Testis (tissue), 2 donors: ENCODE measurements at regions not wholly inside any gene's neighbourhood (a gene's known extent, or its start where the extent isn't known, plus 50 kb on each side); places are given as distances from the start of the nearest gene placed in this dataset.

Experiments used
- DNase-seq: peaks from one replicate; pipeline ENCODE4 v3.0.0-alpha.2; 2019
- H3K27ac ChIP-seq, 2 donors: fragments of 200-600 bp; sonication (generic); one replicate each; pipeline ENCODE4 v1.5.1; 2019
- H3K27me3 ChIP-seq: fragments of 200-600 bp; sonication (generic); one replicate; pipeline ENCODE4 v1.5.1; 2019
- H3K36me3 ChIP-seq: fragments of 200-600 bp; sonication (generic); one replicate; pipeline ENCODE4 v1.5.1; 2017; ENCODE audit warnings: low read depth; ENCODE audit errors: missing control alignments
- H3K4me1 ChIP-seq: fragments of 200-600 bp; sonication (generic); one replicate; pipeline ENCODE4 v1.5.1; 2019
- H3K4me3 ChIP-seq, 2 donors: fragments of 200-600 bp; sonication (generic); one replicate each; pipeline ENCODE4 v1.5.1; 2017 to 2019
- H3K9me3 ChIP-seq: fragments of 200-600 bp; sonication (generic); one replicate; pipeline ENCODE4 v1.5.1; 2017
- POLR2A ChIP-seq: fragments of 450-650 bp; IDR thresholded peaks from one replicate; pipeline ENCODE4 v1.6.1; 2017; ENCODE audit warnings: antibody characterized with exemption, mild to moderate bottlenecking, moderate library complexity
- WGBS, 2 donors: methylation state at CpG; one replicate each; pipeline ENCODE4 v1.1.5; 2018; 5-methylcytosine and 5-hydroxymethylcytosine counted together
- intact Hi-C: fragments of 100-400 bp; cut with DNase I; formaldehyde crosslinking; loops from one replicate; pipeline ENCODE4 v1.15.1; 2023; ENCODE audit warnings: low total_unique reads
- TF ChIP-seq, protein P1 (sequence below), 3 experiments: fragments of 450-650 bp in 2 of 3; fragments of 200-600 bp in 1 of 3; sonication (generic) in 1 of 3; IDR thresholded peaks; one replicate each; pipeline ENCODE4 v1.5.1; 2016 to 2019; ENCODE audit warnings: antibody characterized with exemption in 3 of 3, mild to moderate bottlenecking in 2 of 3, moderate library complexity in 1 of 3

DNA sequence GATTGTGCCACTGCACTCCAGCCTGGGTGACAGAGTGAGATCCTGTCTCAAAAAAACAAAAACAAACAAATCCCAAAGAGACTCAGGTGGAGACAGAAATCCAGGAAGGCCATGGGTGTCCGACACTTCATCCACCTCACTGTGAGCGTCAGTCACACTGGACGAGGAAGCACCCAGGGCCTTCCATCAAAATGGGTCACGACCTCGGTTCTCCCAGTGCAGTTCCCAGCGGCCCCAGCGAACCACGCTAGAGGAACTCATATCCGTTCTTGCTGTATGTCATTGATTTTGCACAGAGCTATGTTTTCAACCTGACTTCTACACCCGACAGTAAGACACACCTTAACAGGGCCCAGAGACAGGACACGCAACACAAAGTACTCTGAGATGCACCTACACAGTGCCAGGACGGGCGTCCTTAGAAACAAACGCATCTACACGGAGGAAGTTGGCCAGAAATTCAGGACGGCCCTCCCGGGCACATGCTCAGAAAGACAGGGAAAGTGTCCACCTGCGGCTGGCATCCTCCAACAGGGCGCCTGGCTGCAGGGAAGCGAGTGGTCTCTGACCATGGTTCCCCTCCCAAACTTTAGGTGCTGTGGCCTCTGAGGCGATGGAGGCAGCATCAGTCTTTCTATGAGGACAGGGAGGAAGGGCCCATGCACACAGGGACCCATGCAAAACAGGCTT, 410.5 kb downstream of the CTTN start:
- TF ChIP-seq, protein P1, sequence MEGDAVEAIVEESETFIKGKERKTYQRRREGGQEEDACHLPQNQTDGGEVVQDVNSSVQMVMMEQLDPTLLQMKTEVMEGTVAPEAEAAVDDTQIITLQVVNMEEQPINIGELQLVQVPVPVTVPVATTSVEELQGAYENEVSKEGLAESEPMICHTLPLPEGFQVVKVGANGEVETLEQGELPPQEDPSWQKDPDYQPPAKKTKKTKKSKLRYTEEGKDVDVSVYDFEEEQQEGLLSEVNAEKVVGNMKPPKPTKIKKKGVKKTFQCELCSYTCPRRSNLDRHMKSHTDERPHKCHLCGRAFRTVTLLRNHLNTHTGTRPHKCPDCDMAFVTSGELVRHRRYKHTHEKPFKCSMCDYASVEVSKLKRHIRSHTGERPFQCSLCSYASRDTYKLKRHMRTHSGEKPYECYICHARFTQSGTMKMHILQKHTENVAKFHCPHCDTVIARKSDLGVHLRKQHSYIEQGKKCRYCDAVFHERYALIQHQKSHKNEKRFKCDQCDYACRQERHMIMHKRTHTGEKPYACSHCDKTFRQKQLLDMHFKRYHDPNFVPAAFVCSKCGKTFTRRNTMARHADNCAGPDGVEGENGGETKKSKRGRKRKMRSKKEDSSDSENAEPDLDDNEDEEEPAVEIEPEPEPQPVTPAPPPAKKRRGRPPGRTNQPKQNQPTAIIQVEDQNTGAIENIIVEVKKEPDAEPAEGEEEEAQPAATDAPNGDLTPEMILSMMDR (IDR thresholded peaks at IDR 0.05), result no peak
- no peak for TF ChIP-seq POLR2A
- intact Hi-C loops, result no loop called here
- Histone ChIP-seq H3K4me1 (peaks cover 4% of the 10 kb centered on the region), H3K36me3 (no peaks in the 10 kb centered on the region), H3K27ac (no peak overlapping the region), H3K27me3 (no peaks in the 10 kb centered on the region), H3K4me3 (no peak overlapping the region), H3K9me3 (no peaks in the 10 kb centered on the region)
- WGBS, 2 donors, result 94 to 95% methylated on average over 21 of the region's 21 CpGs
- no peak for DNase-seq

DNA sequence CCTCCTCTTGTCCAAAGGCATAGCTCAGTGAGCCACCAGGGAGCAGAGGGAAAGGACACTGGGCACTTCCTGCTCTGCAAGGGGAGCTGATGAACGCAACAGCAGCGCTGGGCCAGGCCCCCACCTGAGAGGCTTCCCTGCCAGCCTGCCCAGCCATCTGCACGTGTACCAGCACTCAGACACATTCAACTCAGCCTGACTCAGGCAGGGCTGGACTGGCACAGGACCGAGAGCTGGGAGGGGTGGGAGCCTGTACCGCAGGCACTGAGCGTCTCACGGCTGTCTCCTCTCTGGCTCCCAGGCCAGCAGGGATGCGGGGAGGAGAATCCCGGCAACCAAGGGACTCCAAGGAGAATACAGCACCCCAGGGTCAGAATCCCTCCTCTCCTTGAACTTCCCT, 411.8 kb downstream of the CTTN start:
- H3K27ac ChIP-seq, result no peak overlapping the region
- H3K4me3 ChIP-seq, result no peak overlapping the region
- H3K36me3 ChIP-seq, result no peaks in the 10 kb centered on the region
- no peaks in the 10 kb centered on the region for H3K9me3 ChIP-seq
- intact Hi-C loops, result no loop called here
- TF ChIP-seq POLR2A, result no peak
- TF ChIP-seq, protein P1 (IDR thresholded peaks at IDR 0.05), result no peak
- H3K4me1 ChIP-seq, result no peaks in the 10 kb centered on the region
- DNase-seq, result no peak
- H3K27me3 ChIP-seq, result no peaks in the 10 kb centered on the region
- WGBS, 2 donors, result 90 to 97% methylated on average over 8 to 9 of the region's 9 CpGs

DNA sequence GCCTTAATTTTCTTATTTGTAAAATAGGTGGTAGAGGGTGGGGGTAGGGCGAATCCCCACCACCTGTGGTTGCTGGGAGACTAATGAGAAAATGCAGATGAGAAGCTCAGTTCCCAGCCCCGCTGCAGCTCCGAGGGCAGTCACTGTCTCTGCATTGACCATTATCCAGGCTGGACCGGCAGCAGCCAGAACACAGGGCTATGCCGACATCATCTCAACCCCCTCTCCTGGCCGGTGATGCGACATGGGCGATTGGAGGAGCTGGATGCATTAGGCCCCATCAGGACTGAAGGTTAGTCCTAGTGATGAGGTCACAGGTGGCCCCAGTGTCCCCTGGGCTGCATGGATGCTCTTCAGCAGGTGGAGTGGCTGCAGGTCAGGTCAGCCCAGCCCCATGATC, 412.4 kb downstream of the CTTN start:
- no peak overlapping the region for H3K27ac ChIP-seq
- WGBS, 2 donors, result 93 to 100% methylated on average over 1 to 8 of the region's 8 CpGs
- H3K9me3 ChIP-seq, result no peaks in the 10 kb centered on the region
- no peaks in the 10 kb centered on the region for H3K4me1 ChIP-seq
- TF ChIP-seq, protein P1 (IDR thresholded peaks at IDR 0.05), result no peak
- TF ChIP-seq POLR2A, result no peak
- H3K27me3 ChIP-seq, result no peaks in the 10 kb centered on the region
- no peak for DNase-seq
- intact Hi-C loops, result no loop called here
- H3K36me3 ChIP-seq, result no peaks in the 10 kb centered on the region
- H3K4me3 ChIP-seq, result no peak overlapping the region

DNA sequence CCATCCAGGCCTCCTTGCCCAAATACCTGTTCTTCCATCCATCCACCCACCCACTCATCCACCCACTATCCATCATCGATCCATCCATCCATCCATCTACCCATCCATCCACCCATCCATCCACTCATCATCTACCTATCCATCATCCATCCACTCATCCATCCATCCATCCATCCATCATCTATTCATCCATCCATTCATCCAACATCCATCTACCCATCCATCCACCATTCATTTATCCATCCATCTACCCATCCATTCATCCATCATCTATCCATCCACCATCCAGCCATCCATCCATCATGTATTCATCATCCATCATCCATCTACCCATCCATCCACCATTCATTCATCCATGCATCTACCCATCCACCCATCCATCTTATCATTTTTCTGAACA, 413.2 kb downstream of the CTTN start:
- no peak overlapping the region for H3K27ac ChIP-seq
- no peaks in the 10 kb centered on the region for H3K9me3 ChIP-seq
- H3K4me1 ChIP-seq, result no peaks in the 10 kb centered on the region
- H3K4me3 ChIP-seq, result no peak overlapping the region
- 93 to 95% methylated on average over 1 of the region's 1 CpG for WGBS, 2 donors
- H3K36me3 ChIP-seq, result no peaks in the 10 kb centered on the region
- TF ChIP-seq, protein P1 (IDR thresholded peaks at IDR 0.05), result no peak
- TF ChIP-seq POLR2A, result no peak
- DNase-seq, result no peak
- intact Hi-C loops, result no loop called here
- no peaks in the 10 kb centered on the region for H3K27me3 ChIP-seq

DNA sequence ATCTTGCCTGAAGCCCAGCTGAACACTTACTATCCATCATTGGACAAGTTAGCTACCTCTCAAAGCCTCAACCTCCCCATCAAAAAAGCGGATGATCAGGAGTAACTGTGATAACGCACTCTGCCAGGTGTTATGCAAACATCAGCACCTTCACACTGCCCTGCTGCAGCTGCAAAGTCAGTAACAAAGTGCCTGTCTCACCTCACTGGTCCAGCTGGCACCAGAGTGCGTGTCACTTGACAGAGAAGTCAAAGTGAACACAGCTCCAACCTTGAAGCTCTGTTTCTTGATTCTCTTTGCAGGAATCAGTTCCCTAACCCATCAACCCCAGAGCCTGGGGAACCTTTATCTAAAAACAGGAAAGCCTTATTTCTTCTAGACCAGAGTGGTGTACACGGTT, 413.6 kb downstream of the CTTN start:
- intact Hi-C loops, result no loop called here
- no peak overlapping the region for H3K27ac ChIP-seq
- H3K27me3 ChIP-seq, result no peaks in the 10 kb centered on the region
- 83 to 94% methylated on average over 4 of the region's 4 CpGs for WGBS, 2 donors
- H3K4me3 ChIP-seq, result no peak overlapping the region
- DNase-seq, result no peak
- H3K9me3 ChIP-seq, result no peaks in the 10 kb centered on the region
- no peak for TF ChIP-seq POLR2A
- TF ChIP-seq, protein P1 (IDR thresholded peaks at IDR 0.05), result no peak
- no peaks in the 10 kb centered on the region for H3K4me1 ChIP-seq
- no peaks in the 10 kb centered on the region for H3K36me3 ChIP-seq
